HEK293 (cell line): ENCODE measurements at regions not wholly inside any gene's neighbourhood (a gene's known extent, or its start where the extent isn't known, plus 50 kb on each side); places are given as distances from the start of the nearest gene placed in this dataset.

Experiments used
- CTCF ChIA-PET: fragments of 350-600 bp; formaldehyde crosslinking; extraction: SDS; loops from one replicate; lab custom pipeline; 2021; ENCODE audit warnings: antibody characterized with exemption; lab: Yijun Ruan, JAX
- POLR2A ChIA-PET: fragments of 300-600 bp; formaldehyde crosslinking; extraction: SDS; loops from one replicate; lab custom pipeline; 2020; ENCODE audit warnings: antibody characterized with exemption, inconsistent platforms; lab: Yijun Ruan, JAX
- H3K27ac ChIP-seq: fragments of 200-500 bp; sonication (Bioruptor generic); 2 replicates; pipeline ENCODE4 v1.5.1; 2014; ENCODE audit warnings: low read depth, low read length, control low read depth, inconsistent platforms; ENCODE audit errors: extremely low read depth
- H3K36me3 ChIP-seq, 2 experiments: fragments of 200-500 bp in 1 of 2; sonication (Bioruptor generic) in 1 of 2; 1 replicate in 1 of 2; 2 replicates in 1 of 2; pipeline ENCODE4 v1.5.1; 2014 to 2017; ENCODE audit warnings: inconsistent platforms in 2 of 2, low read length in 2 of 2; ENCODE audit not compliant: control insufficient read depth in 2 of 2, insufficient read depth in 1 of 2
- H3K4me1 ChIP-seq: fragments of 200-500 bp; sonication (Bioruptor generic); 2 replicates; pipeline ENCODE4 v1.5.1; 2014; ENCODE audit warnings: mild to moderate bottlenecking, low read length, inconsistent platforms; ENCODE audit not compliant: control insufficient read depth, insufficient read depth
- H3K4me3 ChIP-seq: 2 replicates; pipeline ENCODE4 v1.5.1; 2011; ENCODE audit warnings: low read depth, mild to moderate bottlenecking, control low read depth, low read length, moderate library complexity
- H3K9me3 ChIP-seq: fragments of 200-500 bp; sonication (Bioruptor generic); 2 replicates; pipeline ENCODE4 v1.5.1; 2014; ENCODE audit warnings: low read depth, low read length, inconsistent platforms; ENCODE audit not compliant: control insufficient read depth, insufficient read depth
- ZBTB8A ChIP-seq: fragments of 450-650 bp; formaldehyde crosslinking; IDR thresholded peaks from 2 replicates; pipeline ENCODE4 v1.5.1; 2016; ENCODE audit warnings: missing biosample characterization, missing genetic modification characterization
- ZNF140 ChIP-seq: fragments of 450-650 bp; formaldehyde crosslinking; IDR thresholded peaks from 2 replicates; pipeline ENCODE4 v1.5.1; 2016; ENCODE audit warnings: missing biosample characterization, missing genetic modification characterization
- ZNF157 ChIP-seq: fragments of 450-650 bp; formaldehyde crosslinking; IDR thresholded peaks from 2 replicates; pipeline ENCODE4 v1.5.1; 2016; ENCODE audit warnings: missing biosample characterization, missing genetic modification characterization
- ZNF16 ChIP-seq: fragments of 450-650 bp; formaldehyde crosslinking; IDR thresholded peaks from 2 replicates; pipeline ENCODE4 v1.5.1; 2016; ENCODE audit warnings: low read depth, missing biosample characterization, missing genetic modification characterization
- ZNF221 ChIP-seq: fragments of 450-650 bp; formaldehyde crosslinking; IDR thresholded peaks from 2 replicates; pipeline ENCODE4 v1.5.1; 2017; ENCODE audit warnings: missing biosample characterization, missing genetic modification characterization, borderline replicate concordance
- ZNF391 ChIP-seq: fragments of 450-650 bp; formaldehyde crosslinking; IDR thresholded peaks from 2 replicates; pipeline ENCODE4 v1.5.1; 2016; ENCODE audit warnings: low read depth, missing biosample characterization, missing genetic modification characterization, borderline replicate concordance
- ZNF433 ChIP-seq: fragments of 450-650 bp; formaldehyde crosslinking; IDR thresholded peaks from 2 replicates; pipeline ENCODE4 v1.5.1; 2016; ENCODE audit warnings: missing biosample characterization, missing genetic modification characterization, low read depth
- ZNF670 ChIP-seq: fragments of 450-650 bp; formaldehyde crosslinking; IDR thresholded peaks from 2 replicates; pipeline ENCODE4 v1.5.1; 2016; ENCODE audit warnings: missing biosample characterization, missing genetic modification characterization, low read depth
- TF ChIP-seq, protein P1 (sequence below): fragments of 450-650 bp; formaldehyde crosslinking; IDR thresholded peaks from 2 replicates; pipeline ENCODE4 v1.5.1; 2016; ENCODE audit warnings: missing biosample characterization, missing genetic modification characterization
- TF ChIP-seq, protein P2 (sequence below): sonication (generic); formaldehyde crosslinking; IDR thresholded peaks from 2 replicates; pipeline ENCODE4 v1.8.1; 2022; ENCODE audit warnings: mild to moderate bottlenecking, moderate library complexity, missing genetic modification reagents
- TF ChIP-seq, protein P3 (sequence below): fragments of 450-650 bp; formaldehyde crosslinking; conservative IDR thresholded peaks from 2 replicates; pipeline ENCODE4 v1.5.1; 2016; ENCODE audit warnings: low read depth, missing biosample characterization, missing genetic modification characterization

DNA sequence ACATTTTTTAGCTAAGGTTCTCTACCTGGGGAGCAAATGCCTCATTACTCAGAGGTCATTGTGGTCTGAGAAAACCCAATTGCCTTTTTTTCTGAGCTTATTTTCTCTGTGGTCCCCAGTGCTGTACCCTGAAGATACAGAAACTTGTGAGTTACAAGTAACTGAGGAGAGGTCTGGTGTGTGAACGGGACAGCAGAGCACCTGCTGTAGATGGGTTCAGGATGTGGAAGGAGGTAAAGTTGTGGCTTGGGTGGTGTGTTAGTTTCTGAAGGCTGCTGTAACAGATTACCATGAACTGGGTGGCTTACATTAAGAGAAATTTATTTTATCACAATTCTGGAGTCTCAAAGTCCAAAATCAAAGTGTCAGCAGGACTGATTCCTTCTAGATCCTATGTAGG is 449.1 kb upstream of the NRP1 start (continued):
- TF ChIP-seq, protein P1, sequence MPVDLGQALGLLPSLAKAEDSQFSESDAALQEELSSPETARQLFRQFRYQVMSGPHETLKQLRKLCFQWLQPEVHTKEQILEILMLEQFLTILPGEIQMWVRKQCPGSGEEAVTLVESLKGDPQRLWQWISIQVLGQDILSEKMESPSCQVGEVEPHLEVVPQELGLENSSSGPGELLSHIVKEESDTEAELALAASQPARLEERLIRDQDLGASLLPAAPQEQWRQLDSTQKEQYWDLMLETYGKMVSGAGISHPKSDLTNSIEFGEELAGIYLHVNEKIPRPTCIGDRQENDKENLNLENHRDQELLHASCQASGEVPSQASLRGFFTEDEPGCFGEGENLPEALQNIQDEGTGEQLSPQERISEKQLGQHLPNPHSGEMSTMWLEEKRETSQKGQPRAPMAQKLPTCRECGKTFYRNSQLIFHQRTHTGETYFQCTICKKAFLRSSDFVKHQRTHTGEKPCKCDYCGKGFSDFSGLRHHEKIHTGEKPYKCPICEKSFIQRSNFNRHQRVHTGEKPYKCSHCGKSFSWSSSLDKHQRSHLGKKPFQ (tag by site-specific recombination), result no peak
- TF ChIP-seq, all 188 proteins: peak for 0

DNA sequence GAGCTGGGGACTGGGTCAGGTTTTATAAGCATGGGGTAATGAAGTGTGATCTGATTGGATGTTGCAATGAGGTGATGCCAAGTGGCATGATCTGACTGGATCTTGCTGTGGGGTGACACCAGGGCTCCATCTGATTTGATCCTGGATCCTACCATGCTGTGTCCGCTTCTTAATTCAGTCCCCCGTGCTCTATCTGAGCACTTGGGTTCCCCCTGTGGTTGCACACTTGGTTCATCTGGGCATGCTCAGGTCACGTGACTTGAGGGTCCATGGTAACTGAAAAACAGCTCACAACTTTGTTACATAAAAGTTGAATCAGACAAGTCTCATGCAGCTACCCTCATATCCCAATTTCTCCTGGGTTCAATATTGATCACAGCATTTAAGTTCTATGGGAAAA is 448.6 kb upstream of the NRP1 start:
- no peak overlapping the region for H3K27ac ChIP-seq
- CTCF ChIA-PET, result no interaction called here
- H3K4me1 ChIP-seq, result no peaks in the 10 kb centered on the region
- POLR2A ChIA-PET, result no interaction called here
- H3K9me3 ChIP-seq, result no peaks in the 10 kb centered on the region
- H3K36me3 ChIP-seq, result no peaks in the 10 kb centered on the region
- no peak overlapping the region for H3K4me3 ChIP-seq
- TF ChIP-seq, protein P2, sequence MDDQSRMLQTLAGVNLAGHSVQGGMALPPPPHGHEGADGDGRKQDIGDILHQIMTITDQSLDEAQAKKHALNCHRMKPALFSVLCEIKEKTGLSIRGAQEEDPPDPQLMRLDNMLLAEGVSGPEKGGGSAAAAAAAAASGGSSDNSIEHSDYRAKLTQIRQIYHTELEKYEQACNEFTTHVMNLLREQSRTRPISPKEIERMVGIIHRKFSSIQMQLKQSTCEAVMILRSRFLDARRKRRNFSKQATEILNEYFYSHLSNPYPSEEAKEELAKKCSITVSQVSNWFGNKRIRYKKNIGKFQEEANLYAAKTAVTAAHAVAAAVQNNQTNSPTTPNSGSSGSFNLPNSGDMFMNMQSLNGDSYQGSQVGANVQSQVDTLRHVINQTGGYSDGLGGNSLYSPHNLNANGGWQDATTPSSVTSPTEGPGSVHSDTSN (CRISPR knock-in tag), result no peak
- TF ChIP-seq, protein P3, sequence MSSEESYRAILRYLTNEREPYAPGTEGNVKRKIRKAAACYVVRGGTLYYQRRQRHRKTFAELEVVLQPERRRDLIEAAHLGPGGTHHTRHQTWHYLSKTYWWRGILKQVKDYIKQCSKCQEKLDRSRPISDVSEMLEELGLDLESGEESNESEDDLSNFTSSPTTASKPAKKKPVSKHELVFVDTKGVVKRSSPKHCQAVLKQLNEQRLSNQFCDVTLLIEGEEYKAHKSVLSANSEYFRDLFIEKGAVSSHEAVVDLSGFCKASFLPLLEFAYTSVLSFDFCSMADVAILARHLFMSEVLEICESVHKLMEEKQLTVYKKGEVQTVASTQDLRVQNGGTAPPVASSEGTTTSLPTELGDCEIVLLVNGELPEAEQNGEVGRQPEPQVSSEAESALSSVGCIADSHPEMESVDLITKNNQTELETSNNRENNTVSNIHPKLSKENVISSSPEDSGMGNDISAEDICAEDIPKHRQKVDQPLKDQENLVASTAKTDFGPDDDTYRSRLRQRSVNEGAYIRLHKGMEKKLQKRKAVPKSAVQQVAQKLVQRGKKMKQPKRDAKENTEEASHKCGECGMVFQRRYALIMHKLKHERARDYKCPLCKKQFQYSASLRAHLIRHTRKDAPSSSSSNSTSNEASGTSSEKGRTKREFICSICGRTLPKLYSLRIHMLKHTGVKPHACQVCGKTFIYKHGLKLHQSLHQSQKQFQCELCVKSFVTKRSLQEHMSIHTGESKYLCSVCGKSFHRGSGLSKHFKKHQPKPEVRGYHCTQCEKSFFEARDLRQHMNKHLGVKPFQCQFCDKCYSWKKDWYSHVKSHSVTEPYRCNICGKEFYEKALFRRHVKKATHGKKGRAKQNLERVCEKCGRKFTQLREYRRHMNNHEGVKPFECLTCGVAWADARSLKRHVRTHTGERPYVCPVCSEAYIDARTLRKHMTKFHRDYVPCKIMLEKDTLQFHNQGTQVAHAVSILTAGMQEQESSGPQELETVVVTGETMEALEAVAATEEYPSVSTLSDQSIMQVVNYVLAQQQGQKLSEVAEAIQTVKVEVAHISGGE (tag by site-specific recombination), result peak; percentile 68

DNA sequence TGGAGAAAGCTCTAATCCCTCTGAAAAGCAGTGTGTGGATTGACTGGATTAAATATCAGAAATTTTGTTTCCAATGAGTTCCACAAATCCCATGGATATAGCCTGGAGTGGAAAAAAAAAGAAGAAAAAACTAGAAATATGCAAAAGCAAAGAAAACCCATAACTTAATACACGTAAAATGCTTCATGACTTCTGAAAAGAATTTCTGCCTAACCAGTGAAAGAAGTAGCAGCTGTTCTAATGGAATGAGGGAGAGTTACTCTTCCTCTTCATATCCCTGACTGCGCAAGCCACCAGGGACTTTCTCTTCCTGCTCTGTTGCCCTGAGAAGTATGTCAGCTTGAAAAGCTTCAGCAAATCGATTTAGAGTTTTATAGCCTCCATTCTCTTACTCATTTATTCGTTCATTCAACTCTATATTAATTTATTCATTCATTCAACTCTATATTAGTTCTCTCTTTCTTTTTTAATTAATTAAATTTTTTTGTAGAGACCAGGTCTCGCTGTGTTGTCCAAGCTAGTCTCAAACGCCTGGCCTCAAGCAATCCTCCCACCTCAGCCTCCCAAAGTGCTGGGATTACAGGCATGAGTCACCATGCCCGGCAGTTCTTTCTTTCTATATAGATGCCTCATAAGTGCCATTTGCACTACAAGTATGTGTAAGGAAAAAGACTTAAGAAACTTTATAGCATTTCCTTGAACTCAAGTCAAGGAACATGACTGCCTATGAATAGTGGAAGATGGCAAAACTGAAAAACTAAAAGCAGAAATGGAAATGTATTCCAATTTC is 447.3 kb upstream of the NRP1 start:
- TF ChIP-seq ZBTB8A, result no peak
- no peak for TF ChIP-seq ZNF433
- no peak for TF ChIP-seq ZNF391
- no peak for TF ChIP-seq ZNF157 (tag by site-specific recombination)
- H3K27ac ChIP-seq, result no peak overlapping the region
- H3K4me1 ChIP-seq, result no peaks in the 10 kb centered on the region
- H3K4me3 ChIP-seq, result no peak overlapping the region
- ChIA-PET POLR2A (no interaction called here), CTCF (interaction anchor here (0.6 kb wide), 1 partner anchor 589 kb away, joined by 3 read pairs; no protein-coding TSS in a partner anchor)
- no peaks in the 10 kb centered on the region for H3K9me3 ChIP-seq
- no peaks in the 10 kb centered on the region for H3K36me3 ChIP-seq

DNA sequence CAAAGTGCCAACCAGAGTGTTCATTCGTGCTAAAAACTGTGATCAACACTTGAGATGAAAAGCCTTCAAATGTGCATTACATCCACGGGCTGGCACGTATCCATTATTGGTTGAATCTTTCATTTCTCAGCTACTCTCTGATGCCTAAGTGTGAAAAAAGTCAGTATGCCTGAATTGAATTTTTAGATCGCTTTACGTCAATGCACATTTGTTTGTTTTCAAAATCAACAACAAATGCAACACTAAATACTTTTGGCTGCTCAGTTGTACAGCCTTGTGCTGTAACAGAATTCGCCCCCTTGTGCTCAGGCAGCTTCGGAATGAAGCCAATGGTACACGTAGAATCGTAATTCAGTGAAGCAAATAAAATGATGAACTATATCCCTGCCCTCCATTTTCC is 446.5 kb upstream of the NRP1 start:
- H3K9me3 ChIP-seq, result no peaks in the 10 kb centered on the region
- CTCF ChIA-PET, result no interaction called here
- TF ChIP-seq ZNF16 (tag by site-specific recombination), result no peak
- TF ChIP-seq ZNF221, result no peak
- no peak for TF ChIP-seq ZNF670 (tag by site-specific recombination)
- no peak for TF ChIP-seq ZNF140 (tag by site-specific recombination)
- TF ChIP-seq, all 188 proteins: peak for 0
- Histone ChIP-seq H3K4me3 (no peak overlapping the region), H3K4me1 (no peaks in the 10 kb centered on the region), H3K27ac (no peak overlapping the region), H3K36me3 (no peaks in the 10 kb centered on the region)
- POLR2A ChIA-PET, result no interaction called here
